COR-L47 (cell line): ENCODE measurements at regions not wholly inside any gene's neighbourhood (a gene's known extent, or its start where the extent isn't known, plus 50 kb on each side); places are given as distances from the start of the nearest gene placed in this dataset.
A peak's percentile ranks its signal among the peaks of the same experiment; 100 is the strongest.

Source experiments
- DNase-seq: peaks from one replicate; lab custom pipeline; 2025; lab: John Stamatoyannopoulos, UW

GRCh38 chr15:88382482-88382983, 84.7 kb downstream of the MRPL46 start:
- no peak for DNase-seq

GRCh38 chr15:88378188-88378637, 89.0 kb downstream of the MRPL46 start:
- no peak for DNase-seq

- no peak for DNase-seq
These were observed 89.7 kb downstream of the MRPL46 start for GRCh38 chr15:88377509-88377908.

- no peak for DNase-seq
These were observed 90.5 kb downstream of the MRPL46 start for GRCh38 chr15:88376574-88377174.

- no peak for DNase-seq
These were observed 91.8 kb downstream of the MRPL46 start for GRCh38 chr15:88375234-88375927.

- DNase-seq, result no peak
These were observed 102.1 kb downstream of the MRPL46 start for GRCh38 chr15:88365124-88365523.

- DNase-seq, result no peak
These were observed 92.2 kb upstream of the NTRK3 start for GRCh38 chr15:88348579-88349230.

- DNase-seq, result no peak
These were observed 89.4 kb upstream of the NTRK3 start for GRCh38 chr15:88345962-88346361.

GRCh38 chr15:88344786-88345185, 88.2 kb upstream of the NTRK3 start:
- no peak for DNase-seq

GRCh38 chr15:88342666-88343065, 86.1 kb upstream of the NTRK3 start:
- DNase-seq, result no peak

- DNase-seq, result no peak
These were observed 85.1 kb upstream of the NTRK3 start for GRCh38 chr15:88341653-88342052.

GRCh38 chr15:88341006-88341405, 84.5 kb upstream of the NTRK3 start:
- no peak for DNase-seq

GRCh38 chr15:88337993-88338392, 81.5 kb upstream of the NTRK3 start:
- DNase-seq, result no peak

GRCh38 chr15:88335074-88335473, 78.5 kb upstream of the NTRK3 start:
- DNase-seq, result no peak

- no peak for DNase-seq
These were observed 77.9 kb upstream of the NTRK3 start for GRCh38 chr15:88334436-88334835.

- peak; percentile 55 for DNase-seq
These were observed 74.8 kb upstream of the NTRK3 start for GRCh38 chr15:88331291-88331690.

- DNase-seq, result no peak
These were observed 70.4 kb upstream of the NTRK3 start for GRCh38 chr15:88326924-88327323.

- DNase-seq, result no peak
These were observed 68.2 kb upstream of the NTRK3 start for GRCh38 chr15:88324741-88325065.

GRCh38 chr15:88323976-88324740, 67.6 kb upstream of the NTRK3 start:
- DNase-seq, result no peak

- DNase-seq, result no peak
These were observed 66.9 kb upstream of the NTRK3 start for GRCh38 chr15:88323468-88323867.

- DNase-seq, result no peak
These were observed 65.9 kb upstream of the NTRK3 start for GRCh38 chr15:88322461-88322860.

- no peak for DNase-seq
These were observed 64.7 kb upstream of the NTRK3 start for GRCh38 chr15:88321271-88321670.

GRCh38 chr15:88316586-88316985, 60.0 kb upstream of the NTRK3 start:
- no peak for DNase-seq
